Stimulated activated CD4-positive, alpha-beta T cell treated with anti-CD3 and anti-CD28 coated beads, Interleukin-2, amount 100 ng/mL, for 24 hours (primary cell): ENCODE measurements at regions not wholly inside any gene's neighbourhood (a gene's known extent, or its start where the extent isn't known, plus 50 kb on each side); places are given as distances from the start of the nearest gene placed in this dataset.

Source experiments
- DNase-seq, 2 donors: peaks; one replicate each; pipeline ENCODE4 v3.0.0-alpha.2; 2020

DNA sequence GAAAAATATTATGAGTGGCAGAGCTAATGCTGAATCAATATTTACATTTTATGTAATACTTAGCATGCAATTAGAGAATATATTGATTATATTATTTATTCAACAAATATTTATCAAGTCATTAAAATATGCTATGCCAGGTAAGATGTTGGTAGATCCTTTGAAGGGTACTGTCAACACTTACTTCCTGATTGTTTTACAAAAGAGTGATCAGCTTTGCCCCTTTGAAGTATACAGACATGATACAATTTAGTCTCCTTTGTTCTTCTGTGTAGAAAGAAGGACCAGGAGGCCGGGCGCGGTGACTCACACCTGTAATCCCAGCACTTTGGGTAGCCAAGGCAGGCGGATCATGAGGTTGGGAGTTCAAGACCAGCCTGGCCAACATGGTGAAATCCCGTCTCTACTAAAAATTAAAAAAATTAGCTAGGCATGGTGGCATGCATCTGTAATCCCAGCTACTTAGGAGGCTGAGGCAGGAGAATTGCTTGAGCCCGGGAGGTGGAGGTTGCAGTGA lies 73.9 kb upstream of the IFNG-AS1 start:
- no peak for DNase-seq

DNA sequence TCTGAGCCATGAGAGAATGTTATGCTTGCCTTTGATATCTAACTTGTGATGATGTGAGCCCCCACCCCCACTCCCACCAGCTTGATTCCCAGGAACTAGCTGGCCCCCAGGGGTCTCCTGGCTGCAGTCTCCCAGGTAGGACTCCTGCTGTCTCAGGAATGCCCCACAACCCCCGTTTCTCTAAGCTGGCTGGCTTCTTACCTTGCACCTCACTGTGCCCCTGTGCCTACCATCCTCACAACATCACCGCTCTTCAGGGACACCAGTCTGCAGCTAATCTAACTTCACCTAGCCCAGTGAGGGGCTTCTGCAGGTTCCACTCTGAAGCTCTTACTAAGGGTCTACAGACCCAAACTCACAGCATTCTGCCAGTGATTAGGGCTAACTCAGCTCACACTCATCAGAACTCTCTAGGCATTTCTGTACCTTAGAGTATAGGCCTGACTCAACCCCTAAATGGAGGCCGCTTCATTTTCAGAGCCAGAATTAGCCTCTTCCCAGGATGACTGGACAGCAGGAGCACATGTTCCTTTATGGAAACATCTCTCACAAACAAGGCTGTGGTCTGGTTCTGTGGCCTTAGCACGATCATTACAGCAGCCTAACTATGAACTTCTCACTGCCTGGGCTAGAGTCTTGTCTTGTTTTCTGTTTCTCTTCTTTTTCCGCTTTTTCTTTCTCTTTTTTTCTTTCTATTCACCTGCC lies 72.8 kb upstream of the IFNG-AS1 start:
- DNase-seq: no peak

GRCh38 chr12:67917811-67918210 lies 71.4 kb upstream of the IFNG-AS1 start:
- no peak for DNase-seq

- DNase-seq: no peak
Observed at GRCh38 chr12:67918441-67918840, 70.8 kb upstream of the IFNG-AS1 start.

DNA sequence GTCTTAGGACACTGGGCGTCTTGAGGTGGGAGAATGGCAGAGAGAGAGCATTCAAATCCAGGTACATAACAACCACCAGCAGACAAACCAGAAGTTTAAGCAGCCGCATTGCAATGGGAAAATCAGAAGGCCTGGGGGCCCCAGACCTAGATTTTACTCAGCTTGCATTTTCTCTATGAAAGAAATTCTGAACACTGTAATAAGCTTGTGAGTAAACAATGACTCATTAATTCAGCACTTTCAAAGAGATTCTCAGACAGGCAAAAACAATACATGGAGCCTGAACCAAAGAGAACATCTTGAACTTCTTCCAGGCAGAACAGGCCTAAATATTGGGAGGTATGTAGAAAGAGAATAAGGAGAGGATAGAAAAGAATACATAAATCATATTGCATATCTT lies 69.8 kb upstream of the IFNG-AS1 start:
- no peak for DNase-seq

GRCh38 chr12:67920413-67920812 lies 68.8 kb upstream of the IFNG-AS1 start:
- DNase-seq: no peak

GRCh38 chr12:67921286-67921685 lies 68.0 kb upstream of the IFNG-AS1 start:
- DNase-seq: no peak

DNA sequence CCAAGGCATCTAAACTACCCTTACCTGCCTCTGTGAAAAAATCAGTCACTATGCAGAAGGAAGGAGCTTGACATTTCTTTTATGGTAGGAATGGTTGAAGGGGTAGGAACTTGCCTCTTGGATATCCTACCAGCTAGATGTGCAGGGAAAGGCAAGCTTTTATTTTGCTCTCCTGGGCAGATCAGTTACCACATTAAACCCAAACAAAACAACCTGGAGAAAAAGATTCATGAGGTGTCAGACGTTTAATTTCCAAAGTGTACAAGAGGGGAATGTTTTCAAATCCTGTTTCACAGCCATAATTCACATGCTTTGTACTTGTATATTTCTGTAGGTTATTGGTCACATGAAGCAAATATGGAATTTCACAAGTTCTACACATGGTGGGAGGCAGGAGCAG lies 67.0 kb upstream of the IFNG-AS1 start:
- DNase-seq: no peak

- DNase-seq: no peak
Observed at GRCh38 chr12:67925077-67925476, 64.2 kb upstream of the IFNG-AS1 start.

DNA sequence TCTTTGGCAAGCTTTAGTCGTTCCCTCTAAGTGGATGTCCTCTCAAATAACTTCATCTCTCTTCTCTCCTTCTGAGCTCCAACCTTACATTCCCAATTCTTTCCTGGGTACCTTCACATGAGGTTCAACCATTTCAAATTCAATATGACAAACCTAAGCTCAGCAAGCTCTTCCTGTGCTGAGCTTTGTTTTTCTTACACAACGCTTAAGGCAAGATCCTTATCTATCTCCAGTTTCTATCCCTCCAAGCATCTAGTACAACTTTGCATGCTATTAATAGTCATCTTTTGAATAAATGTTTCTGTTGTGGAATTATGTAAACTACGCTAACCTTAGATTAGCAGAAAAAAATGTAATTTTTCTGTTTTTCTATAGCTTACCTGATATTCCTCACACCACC lies 63.7 kb upstream of the IFNG-AS1 start:
- no peak for DNase-seq

DNA sequence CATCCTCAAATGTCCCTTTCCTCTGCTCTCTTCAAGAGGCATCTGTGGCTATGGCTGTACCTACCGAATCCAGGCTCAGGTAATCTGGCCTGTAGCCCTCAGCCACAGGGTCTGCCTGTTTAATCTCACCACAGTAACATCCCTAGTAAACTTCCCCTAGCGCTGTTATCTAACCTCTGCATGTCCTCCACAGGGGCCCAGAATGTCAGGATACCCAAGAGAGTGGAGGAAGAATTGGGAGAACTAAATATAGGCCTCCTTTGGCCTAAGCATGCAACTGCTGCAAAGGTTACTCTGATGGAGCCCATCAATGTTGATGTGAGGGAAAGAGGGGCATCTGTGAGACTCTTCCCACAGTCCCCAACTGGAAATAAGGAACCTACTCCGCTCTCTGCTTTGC lies 63.2 kb upstream of the IFNG-AS1 start:
- DNase-seq: no peak

- no peak for DNase-seq
Observed at GRCh38 chr12:67927324-67927723, 61.9 kb upstream of the IFNG-AS1 start.

DNA sequence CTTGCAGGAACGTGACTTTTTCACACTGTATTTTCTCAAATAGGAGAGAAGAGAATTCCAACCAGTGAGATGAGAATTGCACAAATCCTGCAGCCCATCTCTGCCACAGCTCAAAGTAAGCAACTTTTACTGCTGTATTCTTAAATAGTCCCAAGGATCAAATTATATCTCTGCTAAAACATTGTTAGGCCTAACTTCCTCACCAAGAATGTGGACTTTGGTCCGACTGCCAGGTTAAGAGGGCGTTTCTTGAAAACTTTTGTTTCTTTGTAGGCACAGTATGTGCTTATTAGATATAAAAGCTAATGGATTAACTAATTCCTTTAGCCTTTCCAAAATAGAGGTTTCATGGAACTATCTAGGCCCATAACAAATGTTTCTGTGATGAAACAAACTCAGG lies 61.4 kb upstream of the IFNG-AS1 start:
- no peak for DNase-seq

DNA sequence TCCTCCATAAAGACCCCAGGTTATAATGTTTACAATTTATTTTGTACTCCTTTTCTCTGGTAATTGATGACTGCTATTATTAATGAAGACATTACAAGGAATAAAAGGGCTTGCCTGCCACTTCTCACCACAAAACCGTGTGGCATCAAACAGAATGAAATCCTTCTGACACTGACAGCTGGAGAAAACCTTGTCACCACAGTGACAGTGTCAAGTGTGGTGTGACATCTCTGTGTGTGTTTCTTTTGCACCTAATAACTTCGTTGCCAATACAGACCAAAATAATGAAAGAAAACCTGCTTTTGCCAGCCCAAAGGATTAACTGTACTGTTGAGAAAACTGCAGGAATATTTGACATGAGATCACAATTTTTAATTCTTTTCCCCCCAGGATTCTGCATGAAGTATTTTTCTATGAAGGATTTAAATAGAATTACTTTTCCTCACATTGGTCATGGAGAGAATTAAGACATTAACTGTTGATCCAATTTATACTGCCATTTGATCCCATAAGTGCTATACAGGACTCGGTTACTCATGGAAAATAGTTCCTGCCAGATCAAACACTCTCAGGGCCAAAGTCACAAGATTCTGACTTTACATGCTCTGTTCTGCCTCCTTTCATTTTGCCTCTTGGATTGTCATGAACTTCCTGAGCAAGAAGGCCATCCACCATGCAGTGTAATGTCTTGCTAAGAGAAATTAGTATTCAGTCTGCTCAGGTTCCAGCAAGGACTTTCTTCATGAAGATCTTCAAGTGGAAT lies 60.4 kb upstream of the IFNG-AS1 start:
- no peak for DNase-seq

- no peak for DNase-seq
Observed at GRCh38 chr12:67929384-67929772, 59.9 kb upstream of the IFNG-AS1 start.

DNA sequence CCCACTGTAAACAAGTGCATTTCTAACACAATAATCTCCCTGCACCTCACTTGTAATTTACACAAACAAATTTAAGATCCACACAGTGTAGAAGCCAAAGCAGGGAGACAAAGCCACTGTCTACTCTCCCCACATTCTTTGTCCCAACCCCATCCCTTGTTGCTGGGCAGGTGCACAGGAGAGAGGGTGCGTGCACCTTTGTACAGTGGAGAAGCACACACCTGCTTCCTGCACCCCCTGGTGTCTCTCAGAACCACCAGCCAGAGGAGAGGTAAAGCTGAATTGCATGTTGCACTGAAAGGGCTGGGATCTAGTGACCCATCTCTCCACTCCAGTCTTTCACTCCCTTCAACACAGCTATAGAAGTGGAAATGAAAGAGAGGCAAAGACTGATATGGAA lies 51.4 kb upstream of the IFNG-AS1 start:
- DNase-seq: no peak
